ENCODE measurements at regions not wholly inside any gene's neighbourhood (a gene's known extent, or its start where the extent isn't known, plus 50 kb on each side); places are given as distances from the start of the nearest gene placed in this dataset.

GRCh38 chrX:74111245-74111644 is 192.7 kb upstream of the ZCCHC13 start:
- TF ChIP-seq, protein P1, sequence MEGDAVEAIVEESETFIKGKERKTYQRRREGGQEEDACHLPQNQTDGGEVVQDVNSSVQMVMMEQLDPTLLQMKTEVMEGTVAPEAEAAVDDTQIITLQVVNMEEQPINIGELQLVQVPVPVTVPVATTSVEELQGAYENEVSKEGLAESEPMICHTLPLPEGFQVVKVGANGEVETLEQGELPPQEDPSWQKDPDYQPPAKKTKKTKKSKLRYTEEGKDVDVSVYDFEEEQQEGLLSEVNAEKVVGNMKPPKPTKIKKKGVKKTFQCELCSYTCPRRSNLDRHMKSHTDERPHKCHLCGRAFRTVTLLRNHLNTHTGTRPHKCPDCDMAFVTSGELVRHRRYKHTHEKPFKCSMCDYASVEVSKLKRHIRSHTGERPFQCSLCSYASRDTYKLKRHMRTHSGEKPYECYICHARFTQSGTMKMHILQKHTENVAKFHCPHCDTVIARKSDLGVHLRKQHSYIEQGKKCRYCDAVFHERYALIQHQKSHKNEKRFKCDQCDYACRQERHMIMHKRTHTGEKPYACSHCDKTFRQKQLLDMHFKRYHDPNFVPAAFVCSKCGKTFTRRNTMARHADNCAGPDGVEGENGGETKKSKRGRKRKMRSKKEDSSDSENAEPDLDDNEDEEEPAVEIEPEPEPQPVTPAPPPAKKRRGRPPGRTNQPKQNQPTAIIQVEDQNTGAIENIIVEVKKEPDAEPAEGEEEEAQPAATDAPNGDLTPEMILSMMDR (IDR thresholded peaks at IDR 0.05), result no peak
- TF ChIP-seq POLR2AphosphoS5 (IDR thresholded peaks at IDR 0.05; ENCODE audit: low read depth, low read length), result no peak
- TF ChIP-seq MAX (IDR thresholded peaks at IDR 0.05; ENCODE audit: low read depth), result no peak
- TF ChIP-seq MEF2A (IDR thresholded peaks at IDR 0.05; ENCODE audit: borderline replicate concordance, low read depth), result no peak
- TF ChIP-seq, protein P2, sequence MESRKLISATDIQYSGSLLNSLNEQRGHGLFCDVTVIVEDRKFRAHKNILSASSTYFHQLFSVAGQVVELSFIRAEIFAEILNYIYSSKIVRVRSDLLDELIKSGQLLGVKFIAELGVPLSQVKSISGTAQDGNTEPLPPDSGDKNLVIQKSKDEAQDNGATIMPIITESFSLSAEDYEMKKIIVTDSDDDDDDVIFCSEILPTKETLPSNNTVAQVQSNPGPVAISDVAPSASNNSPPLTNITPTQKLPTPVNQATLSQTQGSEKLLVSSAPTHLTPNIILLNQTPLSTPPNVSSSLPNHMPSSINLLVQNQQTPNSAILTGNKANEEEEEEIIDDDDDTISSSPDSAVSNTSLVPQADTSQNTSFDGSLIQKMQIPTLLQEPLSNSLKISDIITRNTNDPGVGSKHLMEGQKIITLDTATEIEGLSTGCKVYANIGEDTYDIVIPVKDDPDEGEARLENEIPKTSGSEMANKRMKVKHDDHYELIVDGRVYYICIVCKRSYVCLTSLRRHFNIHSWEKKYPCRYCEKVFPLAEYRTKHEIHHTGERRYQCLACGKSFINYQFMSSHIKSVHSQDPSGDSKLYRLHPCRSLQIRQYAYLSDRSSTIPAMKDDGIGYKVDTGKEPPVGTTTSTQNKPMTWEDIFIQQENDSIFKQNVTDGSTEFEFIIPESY (IDR thresholded peaks at IDR 0.05; ENCODE audit: borderline replicate concordance, low read depth), result no peak
- TF ChIP-seq RXRA (IDR thresholded peaks at IDR 0.05; ENCODE audit: borderline replicate concordance, low read depth), result no peak
- TF ChIP-seq NRF1 (IDR thresholded peaks at IDR 0.05; ENCODE audit: low read depth, low read length), result no peak
- TF ChIP-seq, protein P3, sequence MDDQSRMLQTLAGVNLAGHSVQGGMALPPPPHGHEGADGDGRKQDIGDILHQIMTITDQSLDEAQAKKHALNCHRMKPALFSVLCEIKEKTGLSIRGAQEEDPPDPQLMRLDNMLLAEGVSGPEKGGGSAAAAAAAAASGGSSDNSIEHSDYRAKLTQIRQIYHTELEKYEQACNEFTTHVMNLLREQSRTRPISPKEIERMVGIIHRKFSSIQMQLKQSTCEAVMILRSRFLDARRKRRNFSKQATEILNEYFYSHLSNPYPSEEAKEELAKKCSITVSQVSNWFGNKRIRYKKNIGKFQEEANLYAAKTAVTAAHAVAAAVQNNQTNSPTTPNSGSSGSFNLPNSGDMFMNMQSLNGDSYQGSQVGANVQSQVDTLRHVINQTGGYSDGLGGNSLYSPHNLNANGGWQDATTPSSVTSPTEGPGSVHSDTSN (IDR thresholded peaks at IDR 0.05), result no peak
- TF ChIP-seq SIN3A (IDR thresholded peaks at IDR 0.05; ENCODE audit: borderline replicate concordance, low read depth, low read length), result no peak
- TF ChIP-seq EP300 (IDR thresholded peaks at IDR 0.05; ENCODE audit: borderline replicate concordance in 1 of 2, low read depth in 1 of 2, low read length in 1 of 2), result no peak
- TF ChIP-seq REST (IDR thresholded peaks at IDR 0.05; ENCODE audit: low read depth, low read length), result no peak
- TF ChIP-seq RAD21 (IDR thresholded peaks at IDR 0.05; ENCODE audit: low read length), result no peak
- no peak for TF ChIP-seq USF2 (IDR thresholded peaks at IDR 0.05; ENCODE audit: borderline replicate concordance, low read depth, low read length)
- no peak for TF ChIP-seq TAF1 (IDR thresholded peaks at IDR 0.05; ENCODE audit: borderline replicate concordance, low read depth, low read length)

Measured in SK-N-SH (cell line).